Fibroblast of skin of back (primary cell): ENCODE measurements at regions not wholly inside any gene's neighbourhood (a gene's known extent, or its start where the extent isn't known, plus 50 kb on each side); places are given as distances from the start of the nearest gene placed in this dataset.

Source experiments
- DNase-seq: peaks from one replicate; pipeline ENCODE4 v3.0.0-alpha.2; 2013

GRCh38 chr3:65109966-65110500, 422.2 kb upstream of the ADAMTS9 start:
- DNase-seq, result no peak

- DNase-seq, result peak; percentile 19
Observed at GRCh38 chr3:65107174-65107573, 419.4 kb upstream of the ADAMTS9 start.

- no peak for DNase-seq
Observed at GRCh38 chr3:65101450-65101849, 413.6 kb upstream of the ADAMTS9 start.

- DNase-seq, result no peak
Observed at GRCh38 chr3:65098400-65098799, 410.6 kb upstream of the ADAMTS9 start.

- no peak for DNase-seq
Observed at GRCh38 chr3:65096110-65096745, 408.4 kb upstream of the ADAMTS9 start.

GRCh38 chr3:65094723-65095122, 406.9 kb upstream of the ADAMTS9 start:
- DNase-seq, result no peak

GRCh38 chr3:65093641-65094040, 405.8 kb upstream of the ADAMTS9 start:
- DNase-seq, result no peak

GRCh38 chr3:65091565-65091964, 403.8 kb upstream of the ADAMTS9 start:
- DNase-seq, result no peak

- no peak for DNase-seq
Observed at GRCh38 chr3:65083240-65083639, 395.4 kb upstream of the ADAMTS9 start.

- no peak for DNase-seq
Observed at GRCh38 chr3:65081536-65081935, 393.7 kb upstream of the ADAMTS9 start.

- DNase-seq, result no peak
Observed at GRCh38 chr3:65080432-65080831, 392.6 kb upstream of the ADAMTS9 start.

GRCh38 chr3:65079560-65079959, 391.8 kb upstream of the ADAMTS9 start:
- DNase-seq, result no peak

- DNase-seq, result no peak
Observed at GRCh38 chr3:65078748-65079147, 390.9 kb upstream of the ADAMTS9 start.

GRCh38 chr3:65077124-65077523, 389.3 kb upstream of the ADAMTS9 start:
- no peak for DNase-seq

GRCh38 chr3:65070968-65071367, 383.2 kb upstream of the ADAMTS9 start:
- DNase-seq, result no peak

- DNase-seq, result no peak
Observed at GRCh38 chr3:65060904-65061303, 373.1 kb upstream of the ADAMTS9 start.

GRCh38 chr3:65052101-65052500, 364.3 kb upstream of the ADAMTS9 start:
- DNase-seq, result no peak

GRCh38 chr3:65048151-65048550, 360.4 kb upstream of the ADAMTS9 start:
- DNase-seq, result no peak

- no peak for DNase-seq
Observed at GRCh38 chr3:65045138-65045537, 357.3 kb upstream of the ADAMTS9 start.

GRCh38 chr3:65044401-65044800, 356.6 kb upstream of the ADAMTS9 start:
- no peak for DNase-seq

- no peak for DNase-seq
Observed at GRCh38 chr3:65042675-65043074, 354.9 kb upstream of the ADAMTS9 start.

GRCh38 chr3:65039754-65040210, 352.0 kb upstream of the ADAMTS9 start:
- peak; percentile 28 for DNase-seq

GRCh38 chr3:65037861-65038260, 350.1 kb upstream of the ADAMTS9 start:
- DNase-seq, result no peak

- no peak for DNase-seq
Observed at GRCh38 chr3:65035246-65035645, 347.4 kb upstream of the ADAMTS9 start.

- peak; percentile 77 for DNase-seq
Observed at GRCh38 chr3:65033576-65033975, 345.8 kb upstream of the ADAMTS9 start.
